ENCODE measurements at regions not wholly inside any gene's neighbourhood (a gene's known extent, or its start where the extent isn't known, plus 50 kb on each side); places are given as distances from the start of the nearest gene placed in this dataset.

GRCh38 chr6:147106759-147107401 is 97.3 kb upstream of the STXBP5 start:
- no peaks in the 10 kb centered on the region for H4K20me1 ChIP-seq (ENCODE audit: control insufficient read depth, insufficient read depth, low read length, poor library complexity, severe bottlenecking)
- H3K27me3 Mint-ChIP-seq, result no peaks in the 10 kb centered on the region
- H3K4me1 ChIP-seq (ENCODE audit: control insufficient read depth in 2 of 2, insufficient read depth in 2 of 2, low read length in 2 of 2), result no peaks in the 10 kb centered on the region
- ATAC-seq (ENCODE audit: low read depth) (no peak), DNase-seq (no peak)
- no peaks in the 10 kb centered on the region for H3K9me3 ChIP-seq (ENCODE audit: control extremely low read depth in 1 of 3, control insufficient read depth in 2 of 3, insufficient read depth in 1 of 3, low read length in 2 of 3)
- H3K9me3 Mint-ChIP-seq (ENCODE audit: insufficient read depth), result no peaks in the 10 kb centered on the region
- H3K36me3 ChIP-seq (replicated peaks in 1 of 2; ENCODE audit: control extremely low read depth in 1 of 2, control insufficient read depth in 1 of 2, extremely low read depth in 1 of 2, insufficient read depth in 2 of 2, low read length in 1 of 2), result no peaks in the 10 kb centered on the region
- ChIA-PET CTCF (no interaction called here), POLR2A (no interaction called here)
- no peaks in the 10 kb centered on the region for H3K27me3 ChIP-seq (replicated peaks in 1 of 4; ENCODE audit: control extremely low read depth in 1 of 4, control insufficient read depth in 3 of 4, insufficient read depth in 4 of 4, low read length in 3 of 4)
- H3K4me3 ChIP-seq (ENCODE audit: control extremely low read depth in 1 of 5, extremely low read depth in 1 of 5, insufficient read depth in 1 of 5, low read depth in 2 of 5, low read length in 4 of 5), result no peak overlapping the region
- intact Hi-C loops (cut with micrococcal nuclease), result no loop called here
- 82% methylated on average over 6 of the region's 7 CpGs for WGBS (ENCODE audit: insufficient coverage)
- peaks cover 3% of the 10 kb centered on the region for H3K4me1 Mint-ChIP-seq
- no peak overlapping the region for H3K27ac ChIP-seq (ENCODE audit: low read length in 2 of 2)
- H3K27ac Mint-ChIP-seq, result no peak overlapping the region
- no peak overlapping the region for H3K9ac ChIP-seq (ENCODE audit: low read length)
- H3K79me2 ChIP-seq (ENCODE audit: control insufficient read depth, insufficient read depth, low read length), result no peaks in the 10 kb centered on the region
- no peak overlapping the region for H2AFZ ChIP-seq (ENCODE audit: insufficient read depth, low read depth, low read length, poor library complexity, severe bottlenecking)
- no peak for TF ChIP-seq CTCF (IDR thresholded peaks at IDR 0.05)
- TF ChIP-seq EZH2 (IDR thresholded peaks at IDR 0.05; ENCODE audit: borderline replicate concordance, insufficient read depth, low read depth, low read length, poor library complexity, severe bottlenecking), result no peak
- H3K4me3 Mint-ChIP-seq, result no peak overlapping the region
- no peak overlapping the region for H3K4me2 ChIP-seq (replicated peaks; ENCODE audit: low read depth, low read length, poor library complexity, severe bottlenecking)

DNA sequence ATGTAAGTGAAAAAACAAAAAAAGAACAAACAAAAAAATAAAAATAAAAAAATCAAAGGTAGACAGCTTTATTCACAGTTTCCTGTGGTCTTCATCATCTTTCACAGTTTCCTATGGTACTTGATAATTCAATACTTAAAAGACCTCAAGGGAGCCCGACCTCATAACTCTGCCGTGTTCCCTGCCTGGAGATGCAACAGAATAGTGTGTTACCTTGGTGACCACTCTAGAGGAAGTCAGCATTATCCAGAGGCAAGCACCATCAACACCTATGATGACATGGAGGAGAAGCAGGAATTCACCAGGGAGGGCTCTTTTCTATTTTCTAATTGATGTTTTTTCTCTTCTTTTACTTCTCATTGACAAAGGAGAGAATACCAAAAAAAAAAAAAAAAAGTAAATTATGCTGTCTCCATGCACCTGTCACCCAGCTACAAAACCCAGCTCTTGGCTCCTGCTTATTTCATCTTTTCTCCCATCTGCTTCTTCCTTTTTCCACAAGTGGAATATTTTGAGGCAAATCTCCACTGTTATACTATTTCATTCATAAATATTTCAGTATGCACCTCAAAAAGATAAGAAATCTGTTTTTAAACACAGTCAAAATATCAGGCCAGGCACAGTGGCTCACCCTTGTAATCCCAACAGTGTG is 95.8 kb upstream of the STXBP5 start:
- Histone ChIP-seq H3K4me1 (ENCODE audit: control insufficient read depth in 2 of 2, insufficient read depth in 2 of 2, low read length in 2 of 2) (no peaks in the 10 kb centered on the region), H3K27me3 (replicated peaks in 1 of 4; ENCODE audit: control extremely low read depth in 1 of 4, control insufficient read depth in 3 of 4, insufficient read depth in 4 of 4, low read length in 3 of 4) (no peaks in the 10 kb centered on the region), H3K36me3 (replicated peaks in 1 of 2; ENCODE audit: control extremely low read depth in 1 of 2, control insufficient read depth in 1 of 2, extremely low read depth in 1 of 2, insufficient read depth in 2 of 2, low read length in 1 of 2) (no peaks in the 10 kb centered on the region), H3K27ac (ENCODE audit: low read length in 2 of 2) (no peak overlapping the region), H3K4me2 (replicated peaks; ENCODE audit: low read depth, low read length, poor library complexity, severe bottlenecking) (no peak overlapping the region), H4K20me1 (ENCODE audit: control insufficient read depth, insufficient read depth, low read length, poor library complexity, severe bottlenecking) (no peaks in the 10 kb centered on the region), H3K9ac (ENCODE audit: low read length) (no peak overlapping the region), H3K79me2 (ENCODE audit: control insufficient read depth, insufficient read depth, low read length) (no peaks in the 10 kb centered on the region), H3K4me3 (ENCODE audit: control extremely low read depth in 1 of 5, extremely low read depth in 1 of 5, insufficient read depth in 1 of 5, low read depth in 2 of 5, low read length in 4 of 5) (no peak overlapping the region), H2AFZ (ENCODE audit: insufficient read depth, low read depth, low read length, poor library complexity, severe bottlenecking) (no peak overlapping the region), H3K9me3 (ENCODE audit: control extremely low read depth in 1 of 3, control insufficient read depth in 2 of 3, insufficient read depth in 1 of 3, low read length in 2 of 3) (no peaks in the 10 kb centered on the region)
- Mint-ChIP-seq H3K4me1 (peaks cover 3% of the 10 kb centered on the region), H3K27ac (no peak overlapping the region), H3K9me3 (ENCODE audit: insufficient read depth) (no peaks in the 10 kb centered on the region), H3K27me3 (no peaks in the 10 kb centered on the region), H3K4me3 (no peak overlapping the region)
- intact Hi-C loops (cut with micrococcal nuclease), result no loop called here
- no peak for DNase-seq
- ATAC-seq (ENCODE audit: low read depth), result no peak
- TF ChIP-seq EZH2 (IDR thresholded peaks at IDR 0.05; ENCODE audit: borderline replicate concordance, insufficient read depth, low read depth, low read length, poor library complexity, severe bottlenecking) (no peak), CTCF (IDR thresholded peaks at IDR 0.05) (no peak)
- POLR2A ChIA-PET, result no interaction called here
- no CpG with 5 or more reads among the region's 2 CpGs for WGBS (ENCODE audit: insufficient coverage)
- CTCF ChIA-PET, result interaction anchor here (0.8 to 1.1 kb wide), 2 partner anchors 10 to 20 kb away, joined by 3 to 4 read pairs; no protein-coding TSS in a partner anchor

Measured in B cell (primary cell).